ENCODE measurements at regions not wholly inside any gene's neighbourhood (a gene's known extent, or its start where the extent isn't known, plus 50 kb on each side); places are given as distances from the start of the nearest gene placed in this dataset.

DNA sequence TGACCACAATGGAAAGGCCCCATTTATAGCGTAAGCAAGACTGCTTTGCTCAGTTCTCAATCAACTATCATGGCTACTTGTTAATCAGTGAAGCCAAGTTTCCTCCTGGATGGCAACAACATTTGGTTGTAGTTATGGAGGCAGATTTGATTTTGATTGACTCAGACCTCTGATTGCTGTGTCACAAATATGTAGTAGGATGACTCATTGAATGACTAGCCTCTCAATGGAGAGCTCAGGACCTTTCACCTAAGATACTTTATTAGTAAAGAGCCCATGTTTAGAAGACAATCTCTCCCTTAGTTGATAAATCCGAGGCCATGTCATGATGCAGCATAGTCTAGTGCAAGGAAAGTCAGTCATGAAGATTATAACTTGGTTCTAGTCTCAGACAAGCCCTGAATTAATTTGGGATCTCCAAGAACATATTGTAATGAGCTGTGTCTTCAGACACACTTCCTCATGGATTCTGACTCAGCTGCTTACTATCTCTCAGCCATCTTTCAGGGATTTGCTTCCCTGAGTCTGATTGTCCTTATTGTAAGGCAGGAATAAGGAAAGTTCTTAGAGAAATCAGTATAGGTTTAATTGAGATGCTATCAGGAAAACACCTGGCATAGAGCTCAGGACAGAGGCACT is 397.4 kb upstream of the TMCO5A start:
- no peak overlapping the region for H3K27ac ChIP-seq
- no peak overlapping the region for H3K9ac ChIP-seq
- H3K4me2 ChIP-seq: no peak overlapping the region
- no peak overlapping the region for H3K4me3 ChIP-seq (IDR thresholded peaks at IDR 0.05; ENCODE audit: insufficient read depth, low read depth, low read length)
- H3K79me2 ChIP-seq (ENCODE audit: insufficient read depth, low read depth): no peaks in the 10 kb centered on the region
- no peaks in the 10 kb centered on the region for H4K20me1 ChIP-seq (ENCODE audit: insufficient read depth)
- H3K27me3 ChIP-seq (ENCODE audit: insufficient read depth, low read depth): no peaks in the 10 kb centered on the region
- no peaks in the 10 kb centered on the region for H3K4me1 ChIP-seq (ENCODE audit: low read depth, poor library complexity, severe bottlenecking)
- H3K36me3 ChIP-seq (ENCODE audit: insufficient read depth): no peaks in the 10 kb centered on the region
- no peak for TF ChIP-seq CTCF (conservative IDR thresholded peaks at IDR 0.05; ENCODE audit: low read depth, low read length)
- H2AFZ ChIP-seq (ENCODE audit: low read depth): no peak overlapping the region

GRCh38 chr15:37537802-37538201 is 396.6 kb upstream of the TMCO5A start:
- H3K4me3 ChIP-seq (IDR thresholded peaks at IDR 0.05; ENCODE audit: insufficient read depth, low read depth, low read length): no peak overlapping the region
- no peak for TF ChIP-seq CTCF (conservative IDR thresholded peaks at IDR 0.05; ENCODE audit: low read depth, low read length)
- no peaks in the 10 kb centered on the region for H3K79me2 ChIP-seq (ENCODE audit: insufficient read depth, low read depth)
- no peaks in the 10 kb centered on the region for H3K27me3 ChIP-seq (ENCODE audit: insufficient read depth, low read depth)
- no peak overlapping the region for H3K27ac ChIP-seq
- no peak overlapping the region for H2AFZ ChIP-seq (ENCODE audit: low read depth)
- no peaks in the 10 kb centered on the region for H3K4me1 ChIP-seq (ENCODE audit: low read depth, poor library complexity, severe bottlenecking)
- H3K9ac ChIP-seq: no peak overlapping the region
- no peaks in the 10 kb centered on the region for H4K20me1 ChIP-seq (ENCODE audit: insufficient read depth)
- no peak overlapping the region for H3K4me2 ChIP-seq
- H3K36me3 ChIP-seq (ENCODE audit: insufficient read depth): no peaks in the 10 kb centered on the region

- Histone ChIP-seq H3K9ac (no peak overlapping the region), H3K4me3 (IDR thresholded peaks at IDR 0.05; ENCODE audit: insufficient read depth, low read depth, low read length) (no peak overlapping the region)
Observed at GRCh38 chr15:37548116-37548515, 386.3 kb upstream of the TMCO5A start.

GRCh38 chr15:37550360-37551024 is 383.9 kb upstream of the TMCO5A start:
- no peaks in the 10 kb centered on the region for H3K79me2 ChIP-seq (ENCODE audit: insufficient read depth, low read depth)
- H4K20me1 ChIP-seq (ENCODE audit: insufficient read depth): no peaks in the 10 kb centered on the region
- H3K4me2 ChIP-seq: no peak overlapping the region
- H3K36me3 ChIP-seq (ENCODE audit: insufficient read depth): no peaks in the 10 kb centered on the region
- no peak for TF ChIP-seq CTCF (conservative IDR thresholded peaks at IDR 0.05; ENCODE audit: low read depth, low read length)
- H3K4me1 ChIP-seq (ENCODE audit: low read depth, poor library complexity, severe bottlenecking): no peaks in the 10 kb centered on the region
- no peak overlapping the region for H3K9ac ChIP-seq
- no peak overlapping the region for H2AFZ ChIP-seq (ENCODE audit: low read depth)
- H3K4me3 ChIP-seq (IDR thresholded peaks at IDR 0.05; ENCODE audit: insufficient read depth, low read depth, low read length): no peak overlapping the region
- H3K27ac ChIP-seq: no peak overlapping the region
- H3K27me3 ChIP-seq (ENCODE audit: insufficient read depth, low read depth): no peaks in the 10 kb centered on the region

More at GRCh38 chr15:37548116-37548515, 386.3 kb upstream of the TMCO5A start:
- Histone ChIP-seq H2AFZ (ENCODE audit: low read depth) (no peak overlapping the region), H3K27me3 (ENCODE audit: insufficient read depth, low read depth) (no peaks in the 10 kb centered on the region), H3K27ac (no peak overlapping the region), H3K36me3 (ENCODE audit: insufficient read depth) (no peaks in the 10 kb centered on the region), H3K79me2 (ENCODE audit: insufficient read depth, low read depth) (no peaks in the 10 kb centered on the region), H3K4me2 (no peak overlapping the region), H3K4me1 (ENCODE audit: low read depth, poor library complexity, severe bottlenecking) (no peaks in the 10 kb centered on the region), H4K20me1 (ENCODE audit: insufficient read depth) (no peaks in the 10 kb centered on the region)
- TF ChIP-seq CTCF (conservative IDR thresholded peaks at IDR 0.05; ENCODE audit: low read depth, low read length): no peak

Measured in KMS-11 (cell line).